ENCODE measurements at regions not wholly inside any gene's neighbourhood (a gene's known extent, or its start where the extent isn't known, plus 50 kb on each side); places are given as distances from the start of the nearest gene placed in this dataset.

GRCh38 chr9:16099732-16100536, 547.1 kb downstream of the CCDC171 start:
- DNase-seq, result no peak

- DNase-seq, result no peak
Measured at GRCh38 chr9:16100537-16101091, 547.8 kb downstream of the CCDC171 start.

GRCh38 chr9:16102154-16102553, 549.3 kb downstream of the CCDC171 start:
- peak; percentile 59 for DNase-seq

- peak; percentile 63 for DNase-seq
Measured at GRCh38 chr9:16103620-16104397, 551.0 kb downstream of the CCDC171 start.

- DNase-seq, result no peak
Measured at GRCh38 chr9:16105168-16106020, 552.6 kb downstream of the CCDC171 start.

GRCh38 chr9:16106021-16106571, 553.3 kb downstream of the CCDC171 start:
- DNase-seq, result no peak

GRCh38 chr9:16112116-16112515, 559.3 kb downstream of the CCDC171 start:
- DNase-seq, result no peak

- DNase-seq, result no peak
Measured at GRCh38 chr9:16115994-16116393, 563.2 kb downstream of the CCDC171 start.

GRCh38 chr9:16118043-16118442, 565.2 kb downstream of the CCDC171 start:
- DNase-seq, result no peak

- DNase-seq, result no peak
Measured at GRCh38 chr9:16119261-16120230, 566.7 kb downstream of the CCDC171 start.

- DNase-seq, result no peak
Measured at GRCh38 chr9:16120231-16120641, 567.4 kb downstream of the CCDC171 start.

GRCh38 chr9:16120727-16121126, 567.9 kb downstream of the CCDC171 start:
- no peak for DNase-seq

GRCh38 chr9:16121168-16121567, 568.3 kb downstream of the CCDC171 start:
- no peak for DNase-seq

- DNase-seq, result no peak
Measured at GRCh38 chr9:16121601-16122286, 568.9 kb downstream of the CCDC171 start.

- DNase-seq, result no peak
Measured at GRCh38 chr9:16125629-16126028, 572.8 kb downstream of the CCDC171 start.

- no peak for DNase-seq
Measured at GRCh38 chr9:16126042-16126441, 573.2 kb downstream of the CCDC171 start.

- DNase-seq, result no peak
Measured at GRCh38 chr9:16128003-16128402, 575.2 kb downstream of the CCDC171 start.

GRCh38 chr9:16131264-16131663, 578.4 kb downstream of the CCDC171 start:
- no peak for DNase-seq

GRCh38 chr9:16132513-16132912, 579.7 kb downstream of the CCDC171 start:
- no peak for DNase-seq

GRCh38 chr9:16133032-16133431, 580.2 kb downstream of the CCDC171 start:
- DNase-seq, result no peak
